Mesendoderm (in vitro differentiated cells): ENCODE measurements at regions not wholly inside any gene's neighbourhood (a gene's known extent, or its start where the extent isn't known, plus 50 kb on each side); places are given as distances from the start of the nearest gene placed in this dataset.

ENCODE experiments used
- DNase-seq: peaks from one replicate; pipeline ENCODE4 v3.0.0; 2013
- H2AK5ac ChIP-seq: 2 replicates; pipeline ENCODE4 v1.6.1; 2013; ENCODE audit warnings: low read length, inconsistent platforms
- H2BK120ac ChIP-seq: 2 replicates; pipeline ENCODE4 v1.6.1; 2013; ENCODE audit warnings: low read depth, mild to moderate bottlenecking, low read length, moderate library complexity, mixed read lengths
- H2BK15ac ChIP-seq: replicated peaks from 2 replicates; pipeline ENCODE4 v1.6.1; 2013; ENCODE audit warnings: low read depth, mild to moderate bottlenecking, moderate library complexity
- H2BK5ac ChIP-seq: 2 replicates; pipeline ENCODE4 v1.6.1; 2013; ENCODE audit warnings: low read length, inconsistent platforms
- H3K18ac ChIP-seq: 2 replicates; pipeline ENCODE4 v1.6.1; 2013; ENCODE audit warnings: mild to moderate bottlenecking, low read length, mixed read lengths
- H3K23ac ChIP-seq: one replicate; pipeline ENCODE4 v1.6.1; 2013; ENCODE audit warnings: low read length
- H3K27ac ChIP-seq: 2 replicates; pipeline ENCODE4 v1.5.1; 2013; ENCODE audit warnings: low read depth, mild to moderate bottlenecking, inconsistent platforms, low read length, moderate library complexity
- H3K27me3 ChIP-seq: 2 replicates; pipeline ENCODE4 v1.6.1; 2013; ENCODE audit warnings: low read length, control low read depth, mild to moderate bottlenecking, inconsistent platforms; ENCODE audit not compliant: insufficient read depth, poor library complexity
- H3K36me3 ChIP-seq: 2 replicates; pipeline ENCODE4 v1.6.1; 2013; ENCODE audit warnings: low read length, inconsistent platforms; ENCODE audit not compliant: control insufficient read depth, insufficient read depth
- H3K4ac ChIP-seq: one replicate; pipeline ENCODE4 v1.6.1; 2013; ENCODE audit warnings: low read depth, mild to moderate bottlenecking, low read length, moderate library complexity
- H3K4me1 ChIP-seq: 2 replicates; pipeline ENCODE4 v1.6.1; 2013; ENCODE audit warnings: low read depth, low read length, inconsistent platforms; ENCODE audit not compliant: control insufficient read depth
- H3K4me2 ChIP-seq: 2 replicates; pipeline ENCODE4 v1.6.1; 2013; ENCODE audit warnings: low read length
- H3K4me3 ChIP-seq: 2 replicates; pipeline ENCODE4 v1.5.1; 2013; ENCODE audit warnings: mild to moderate bottlenecking, low read length
- H3K56ac ChIP-seq: one replicate; pipeline ENCODE4 v1.6.1; 2013; ENCODE audit warnings: low read length
- H3K79me1 ChIP-seq: 2 replicates; pipeline ENCODE4 v1.6.1; 2013; ENCODE audit warnings: low read length, inconsistent platforms
- H3K79me2 ChIP-seq: 2 replicates; pipeline ENCODE4 v1.6.1; 2013; ENCODE audit warnings: mild to moderate bottlenecking, low read length; ENCODE audit not compliant: control insufficient read depth, insufficient read depth
- H3K9ac ChIP-seq: 2 replicates; pipeline ENCODE4 v1.6.1; 2013; ENCODE audit warnings: low read length, inconsistent platforms
- H4K5ac ChIP-seq: one replicate; pipeline ENCODE4 v1.6.1; 2013; ENCODE audit warnings: low read length
- H4K8ac ChIP-seq: one replicate; pipeline ENCODE4 v1.6.1; 2013; ENCODE audit warnings: low read depth, mild to moderate bottlenecking, control low read depth, low read length, moderate library complexity
- WGBS: extraction: QIAGEN DNeasy Blood & Tissue Kit; methylation state at CpG from one replicate; pipeline ENCODE4 v1.1.7; 2013; ENCODE audit warnings: low lambda C conversion rate, missing lambda C conversion rate; ENCODE audit not compliant: insufficient coverage; ENCODE audit errors: extremely low coverage; 5-methylcytosine and 5-hydroxymethylcytosine counted together

GRCh38 chr14:30290001-30290400 is 269.0 kb upstream of the G2E3 start:
- no peak overlapping the region for H2BK120ac ChIP-seq
- no peak overlapping the region for H2BK5ac ChIP-seq
- H3K9ac ChIP-seq = no peak overlapping the region
- H2BK15ac ChIP-seq = no peak overlapping the region
- no peak for DNase-seq
- H3K56ac ChIP-seq = no peak overlapping the region
- H3K4ac ChIP-seq = no peak overlapping the region
- H3K79me2 ChIP-seq = no peaks in the 10 kb centered on the region
- peaks cover 2% of the 10 kb centered on the region for H3K4me1 ChIP-seq
- no peak overlapping the region for H3K4me2 ChIP-seq
- no peak overlapping the region for H3K18ac ChIP-seq
- H3K27ac ChIP-seq = no peak overlapping the region
- no peaks in the 10 kb centered on the region for H3K79me1 ChIP-seq
- H3K4me3 ChIP-seq = no peak overlapping the region
- H3K27me3 ChIP-seq = no peaks in the 10 kb centered on the region
- H2AK5ac ChIP-seq = no peak overlapping the region
- H4K8ac ChIP-seq = no peak overlapping the region
- H3K36me3 ChIP-seq = no peaks in the 10 kb centered on the region
- no CpG with 5 or more reads among the region's 3 CpGs for WGBS
- no peak overlapping the region for H3K23ac ChIP-seq
- H4K5ac ChIP-seq = no peak overlapping the region

GRCh38 chr14:30291216-30291615 is 267.7 kb upstream of the G2E3 start:
- H2BK15ac ChIP-seq = no peak overlapping the region
- H3K4me3 ChIP-seq = no peak overlapping the region
- H3K18ac ChIP-seq = no peak overlapping the region
- no peak overlapping the region for H3K23ac ChIP-seq
- H2AK5ac ChIP-seq = no peak overlapping the region
- H2BK5ac ChIP-seq = no peak overlapping the region
- no CpG with 5 or more reads among the region's 2 CpGs for WGBS
- H3K36me3 ChIP-seq = no peaks in the 10 kb centered on the region
- H4K5ac ChIP-seq = no peak overlapping the region
- H3K4ac ChIP-seq = no peak overlapping the region
- no peak overlapping the region for H3K4me2 ChIP-seq
- H3K79me2 ChIP-seq = no peaks in the 10 kb centered on the region
- H3K79me1 ChIP-seq = no peaks in the 10 kb centered on the region
- H3K56ac ChIP-seq = no peak overlapping the region
- no peak overlapping the region for H3K27ac ChIP-seq
- no peak overlapping the region for H2BK120ac ChIP-seq
- H3K9ac ChIP-seq = no peak overlapping the region
- no peak for DNase-seq
- no peaks in the 10 kb centered on the region for H3K27me3 ChIP-seq
- H3K4me1 ChIP-seq = peaks cover 2% of the 10 kb centered on the region
- H4K8ac ChIP-seq = no peak overlapping the region

GRCh38 chr14:30292541-30292940 is 266.4 kb upstream of the G2E3 start:
- Histone ChIP-seq H3K23ac (no peak overlapping the region), H3K4me3 (no peak overlapping the region), H3K79me2 (no peaks in the 10 kb centered on the region), H3K79me1 (no peaks in the 10 kb centered on the region), H4K5ac (no peak overlapping the region), H3K9ac (no peak overlapping the region), H2BK5ac (no peak overlapping the region), H3K27ac (no peak overlapping the region), H3K4ac (no peak overlapping the region), H2AK5ac (no peak overlapping the region), H2BK15ac (no peak overlapping the region), H3K4me2 (no peak overlapping the region), H3K18ac (no peak overlapping the region), H3K36me3 (no peaks in the 10 kb centered on the region), H3K4me1 (peaks cover 3% of the 10 kb centered on the region), H3K56ac (no peak overlapping the region), H3K27me3 (no peaks in the 10 kb centered on the region), H4K8ac (no peak overlapping the region), H2BK120ac (no peak overlapping the region)
- no CpG with 5 or more reads among the region's 3 CpGs for WGBS
- DNase-seq = peak; percentile 24

GRCh38 chr14:30295980-30296379 is 263.0 kb upstream of the G2E3 start:
- H2BK120ac ChIP-seq = no peak overlapping the region
- no peak overlapping the region for H2BK5ac ChIP-seq
- no peak overlapping the region for H3K9ac ChIP-seq
- no peak overlapping the region for H3K18ac ChIP-seq
- no peaks in the 10 kb centered on the region for H3K27me3 ChIP-seq
- peaks cover 7% of the 10 kb centered on the region for H3K4me1 ChIP-seq
- H3K4me2 ChIP-seq = no peak overlapping the region
- H2AK5ac ChIP-seq = no peak overlapping the region
- H3K27ac ChIP-seq = no peak overlapping the region
- no peak overlapping the region for H4K8ac ChIP-seq
- no peak overlapping the region for H4K5ac ChIP-seq
- H3K4ac ChIP-seq = no peak overlapping the region
- no peak for DNase-seq
- no peak overlapping the region for H3K4me3 ChIP-seq
- no peak overlapping the region for H3K23ac ChIP-seq
- no peak overlapping the region for H2BK15ac ChIP-seq
- no peak overlapping the region for H3K56ac ChIP-seq
- no peaks in the 10 kb centered on the region for H3K79me2 ChIP-seq
- no peaks in the 10 kb centered on the region for H3K79me1 ChIP-seq
- H3K36me3 ChIP-seq = no peaks in the 10 kb centered on the region

- H2BK15ac ChIP-seq = no peak overlapping the region
- no peaks in the 10 kb centered on the region for H3K79me1 ChIP-seq
- no CpG with 5 or more reads among the region's 11 CpGs for WGBS
- H3K4me1 ChIP-seq = peaks cover 7% of the 10 kb centered on the region
- no peak overlapping the region for H4K5ac ChIP-seq
- H3K27ac ChIP-seq = no peak overlapping the region
- no peak overlapping the region for H3K4ac ChIP-seq
- H3K27me3 ChIP-seq = no peaks in the 10 kb centered on the region
- H3K56ac ChIP-seq = no peak overlapping the region
- no peak overlapping the region for H3K18ac ChIP-seq
- H3K79me2 ChIP-seq = no peaks in the 10 kb centered on the region
- H4K8ac ChIP-seq = no peak overlapping the region
- H2AK5ac ChIP-seq = no peak overlapping the region
- H3K36me3 ChIP-seq = no peaks in the 10 kb centered on the region
- no peak overlapping the region for H3K4me2 ChIP-seq
- H2BK120ac ChIP-seq = no peak overlapping the region
- no peak overlapping the region for H3K23ac ChIP-seq
- DNase-seq = peak; percentile 37
- H3K4me3 ChIP-seq = no peak overlapping the region
- no peak overlapping the region for H3K9ac ChIP-seq
- H2BK5ac ChIP-seq = no peak overlapping the region
These were observed 262.0 kb upstream of the G2E3 start for GRCh38 chr14:30296931-30297405.
